GM19395 (cell line): ENCODE measurements at regions not wholly inside any gene's neighbourhood (a gene's known extent, or its start where the extent isn't known, plus 50 kb on each side); places are given as distances from the start of the nearest gene placed in this dataset.
"Not testable (repeated sequence)": the region's sequence is repeated elsewhere in the genome, so short reads cannot be mapped to it uniquely, and the experiment has no call there.

Experiments used
- ATAC-seq: cut with Tn5 transposase; IDR thresholded peaks from one replicate; pipeline ENCODE4 v1.9.1; 2021; ENCODE audit warnings: mild to moderate bottlenecking, moderate library complexity; ENCODE audit not compliant: unreplicated experiment

DNA sequence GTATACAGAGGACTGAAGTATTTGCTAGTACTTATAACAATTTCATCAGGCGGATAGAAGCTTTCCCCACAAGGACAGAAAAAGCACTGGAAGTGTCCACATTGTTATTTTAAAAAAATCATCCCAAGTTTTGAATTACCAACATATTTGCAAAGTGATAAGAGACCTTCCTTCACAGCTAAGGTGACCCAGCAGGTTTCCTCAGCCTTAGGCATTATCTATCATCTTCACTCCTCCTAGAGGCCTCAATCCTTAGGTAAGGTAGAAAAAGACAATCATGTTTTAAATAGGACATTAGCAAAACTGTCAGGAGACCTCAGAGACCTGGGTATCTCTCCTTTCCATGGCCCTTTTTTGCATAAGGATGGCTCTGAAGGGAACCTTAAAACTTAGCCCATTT, 72.5 kb upstream of the CHD6 start:
- no peak for ATAC-seq

DNA sequence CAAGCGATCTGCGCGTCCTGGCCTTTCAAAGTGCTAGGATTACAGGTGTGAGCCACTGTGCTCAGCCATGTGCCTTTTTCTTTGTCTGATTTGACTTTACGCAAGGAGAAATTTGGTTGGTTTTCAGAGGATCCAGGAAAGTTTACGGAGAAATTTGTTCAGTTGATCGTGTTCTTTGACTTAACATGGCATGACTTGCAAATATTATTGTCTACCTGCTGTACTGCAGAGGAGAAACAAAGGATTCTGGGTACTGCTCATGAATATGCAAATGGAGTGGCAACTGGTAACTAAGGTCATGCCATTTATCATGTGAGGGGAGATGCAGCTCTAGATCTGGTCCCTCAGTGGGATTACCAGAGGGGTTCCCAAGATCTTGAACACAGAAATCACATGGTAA, 68.8 kb upstream of the CHD6 start:
- ATAC-seq = no peak

DNA sequence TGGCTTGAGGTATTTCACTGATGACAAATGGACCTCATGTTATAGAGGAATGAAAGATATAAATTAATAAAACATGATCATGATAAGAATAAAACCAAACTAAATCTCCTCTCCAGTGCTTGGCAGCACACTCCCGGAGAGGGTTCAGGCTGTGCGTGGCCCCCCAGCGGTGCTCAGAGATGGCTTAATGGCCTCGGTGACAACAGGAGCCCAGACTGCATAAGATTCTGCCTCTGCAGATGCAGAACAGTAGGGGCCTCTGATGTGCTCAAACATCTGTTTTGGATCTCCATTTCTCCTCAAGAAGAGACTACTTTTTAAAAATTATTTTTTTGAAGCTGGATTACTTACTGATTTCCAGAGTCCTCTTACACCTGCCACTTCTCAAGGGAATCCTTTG, 67.0 kb upstream of the CHD6 start:
- ATAC-seq = not testable (repeated sequence)

DNA sequence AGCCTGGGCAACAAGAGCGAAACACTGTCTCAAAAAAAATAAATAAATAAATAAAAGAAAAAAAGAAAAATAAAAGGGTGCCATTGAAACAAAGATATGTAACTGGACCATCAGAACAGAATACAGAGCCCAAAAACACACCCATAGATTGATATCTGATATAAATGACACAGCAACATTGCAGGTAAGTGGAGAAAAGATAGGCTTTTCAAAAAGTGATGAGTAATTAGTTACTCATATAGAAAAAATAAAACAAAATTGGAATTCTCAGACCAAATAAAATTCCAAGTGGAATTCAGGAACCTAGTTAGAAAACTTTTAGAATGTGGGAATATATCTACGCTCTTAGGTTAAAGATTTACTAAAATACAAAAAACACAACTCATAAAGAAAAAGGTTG, 60.6 kb upstream of the CHD6 start:
- no peak for ATAC-seq

DNA sequence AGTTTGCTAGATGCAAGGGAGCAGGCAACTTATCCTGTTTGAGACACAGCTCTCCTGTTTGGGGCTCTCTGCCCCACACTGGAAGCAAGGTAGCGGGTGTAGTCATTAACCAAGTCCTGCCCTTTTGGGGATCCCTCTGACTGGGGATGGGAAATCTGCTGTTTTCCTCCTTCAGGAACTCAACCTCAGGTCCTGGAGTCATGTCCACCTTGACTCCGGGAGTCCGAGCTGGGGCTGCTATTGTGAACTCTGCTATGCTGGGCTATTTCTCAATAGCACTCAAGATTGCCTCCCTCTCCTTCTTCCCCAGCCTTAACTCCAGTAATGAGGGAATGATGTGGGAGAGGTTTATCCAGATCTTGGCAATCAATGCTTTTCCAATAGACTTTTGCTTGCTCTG, 54.1 kb upstream of the CHD6 start:
- no peak for ATAC-seq

DNA sequence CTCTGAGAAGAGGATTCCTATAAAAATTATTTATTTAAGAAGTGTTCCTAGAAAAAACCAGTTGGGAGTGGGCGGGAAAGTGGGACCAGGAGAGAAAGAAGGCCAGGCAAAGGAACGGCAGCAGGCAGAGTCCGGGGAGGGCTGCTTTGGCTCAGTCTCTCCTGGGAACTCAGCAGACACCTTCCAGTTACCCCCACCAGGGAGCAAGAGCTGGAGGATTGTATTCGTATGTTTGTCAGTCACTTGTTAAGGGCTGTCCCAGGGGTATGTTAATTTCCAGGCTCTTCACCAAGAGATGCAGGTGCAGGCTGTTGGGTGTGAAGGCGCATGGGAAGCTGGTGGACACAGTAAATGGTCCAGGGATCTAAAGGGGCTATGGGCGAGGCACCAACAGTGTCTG, 53.0 kb upstream of the CHD6 start:
- no peak for ATAC-seq

DNA sequence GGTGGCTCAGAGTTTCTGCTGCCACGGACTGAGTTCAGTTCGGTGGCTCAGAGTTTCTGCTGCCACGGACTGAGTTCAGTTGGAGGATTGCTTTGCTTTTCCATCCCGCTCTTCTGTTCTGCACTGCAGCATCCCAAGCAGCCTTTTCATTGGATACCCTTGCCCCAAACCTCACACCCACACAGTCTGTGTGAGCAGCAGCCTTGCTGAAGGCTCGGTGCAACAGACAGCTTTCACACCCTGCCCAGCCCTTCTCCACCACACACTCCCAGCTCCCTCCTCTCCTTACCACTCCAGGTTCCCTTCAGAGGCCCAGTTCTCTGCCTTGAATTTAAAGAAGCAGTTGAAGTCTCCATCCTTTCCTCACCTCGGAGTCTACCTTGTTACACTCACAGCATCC, 52.5 kb upstream of the CHD6 start:
- no peak for ATAC-seq

DNA sequence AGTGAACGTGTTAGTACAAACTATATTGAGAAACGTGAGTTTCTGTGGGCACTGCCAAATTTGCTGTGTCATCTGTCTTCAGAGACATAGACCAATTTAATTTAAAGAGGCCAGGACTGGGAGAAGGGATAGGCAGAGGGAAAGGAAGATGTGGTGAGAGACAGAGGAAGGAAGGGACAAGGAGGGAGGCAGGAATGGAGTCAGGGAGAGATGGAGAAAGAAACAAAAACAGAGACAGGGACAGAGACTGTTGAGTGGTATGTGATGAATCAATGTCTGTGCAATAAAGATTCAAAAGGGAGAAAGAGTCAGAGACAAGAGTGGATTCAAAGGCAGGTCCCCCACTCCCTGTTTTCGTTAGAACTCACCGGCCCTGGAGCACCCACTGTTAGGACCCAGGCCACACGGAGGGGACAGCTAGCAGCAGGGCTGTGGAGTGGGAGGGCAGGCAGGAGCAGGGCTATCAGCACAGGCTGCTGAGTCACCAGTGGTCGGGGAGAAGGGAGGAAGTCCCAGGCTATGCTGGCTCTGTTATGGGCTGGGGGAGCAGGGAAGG, 51.6 kb upstream of the CHD6 start:
- ATAC-seq = no peak

DNA sequence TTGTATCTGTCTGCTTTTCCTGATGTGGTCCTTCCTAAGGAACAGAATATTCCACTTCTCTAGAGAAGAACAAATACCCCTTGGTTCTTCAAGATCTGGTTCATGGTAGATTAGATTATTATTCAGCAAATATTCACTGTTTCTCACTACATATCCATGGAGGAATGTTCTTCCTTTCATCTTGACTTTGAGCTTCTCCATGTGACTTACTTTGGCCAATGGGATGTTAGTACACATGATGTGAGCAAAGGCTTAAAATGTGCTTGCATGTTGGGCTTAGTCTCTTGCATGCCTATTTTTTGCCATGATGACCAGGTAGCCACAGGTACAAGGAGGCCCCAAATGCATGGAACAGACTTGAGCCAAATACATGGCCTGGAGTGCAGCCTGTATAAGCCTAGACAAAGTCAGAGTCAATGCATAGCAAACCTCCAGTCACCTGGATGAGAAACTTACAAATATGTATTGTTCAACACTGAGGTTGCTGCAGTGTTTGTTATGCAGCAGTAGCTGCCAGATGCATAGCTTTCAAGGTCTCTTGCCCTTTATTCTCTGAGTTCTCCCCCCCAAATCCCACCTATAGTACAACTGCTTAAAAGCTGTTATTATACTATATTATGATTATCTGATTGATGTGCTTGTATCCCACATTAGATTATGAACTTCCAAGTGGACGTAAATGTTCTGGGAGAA, 50.0 kb upstream of the CHD6 start:
- no peak for ATAC-seq
